ENCODE measurements at regions not wholly inside any gene's neighbourhood (a gene's known extent, or its start where the extent isn't known, plus 50 kb on each side); places are given as distances from the start of the nearest gene placed in this dataset.
"Not testable (repeated sequence)": the region's sequence is repeated elsewhere in the genome, so short reads cannot be mapped to it uniquely, and the experiment has no call there.

DNA sequence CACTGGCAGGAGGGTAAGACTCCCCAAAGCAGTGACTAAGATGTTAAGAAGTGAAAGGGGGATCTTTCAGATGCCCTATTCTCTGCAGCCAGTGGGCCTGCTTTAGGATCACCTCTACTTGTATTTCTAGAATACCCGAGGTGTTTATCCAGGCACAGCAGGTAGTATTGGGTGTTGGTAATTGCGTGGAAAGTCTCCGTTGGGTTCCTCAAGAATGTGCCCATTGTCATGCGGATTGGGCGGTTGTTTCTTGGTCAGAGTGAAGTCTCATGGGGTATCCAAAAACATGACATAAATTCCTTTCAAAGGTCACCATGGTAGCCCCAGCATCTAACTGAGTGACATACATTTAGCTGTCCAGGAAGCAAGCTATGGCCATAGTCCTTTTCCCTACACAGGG lies 308.8 kb downstream of the RPIA start:
- intact Hi-C loops (cut with DNase I) = no loop called here
- H3K27ac ChIP-seq = no peak overlapping the region
- TF ChIP-seq, protein P1, sequence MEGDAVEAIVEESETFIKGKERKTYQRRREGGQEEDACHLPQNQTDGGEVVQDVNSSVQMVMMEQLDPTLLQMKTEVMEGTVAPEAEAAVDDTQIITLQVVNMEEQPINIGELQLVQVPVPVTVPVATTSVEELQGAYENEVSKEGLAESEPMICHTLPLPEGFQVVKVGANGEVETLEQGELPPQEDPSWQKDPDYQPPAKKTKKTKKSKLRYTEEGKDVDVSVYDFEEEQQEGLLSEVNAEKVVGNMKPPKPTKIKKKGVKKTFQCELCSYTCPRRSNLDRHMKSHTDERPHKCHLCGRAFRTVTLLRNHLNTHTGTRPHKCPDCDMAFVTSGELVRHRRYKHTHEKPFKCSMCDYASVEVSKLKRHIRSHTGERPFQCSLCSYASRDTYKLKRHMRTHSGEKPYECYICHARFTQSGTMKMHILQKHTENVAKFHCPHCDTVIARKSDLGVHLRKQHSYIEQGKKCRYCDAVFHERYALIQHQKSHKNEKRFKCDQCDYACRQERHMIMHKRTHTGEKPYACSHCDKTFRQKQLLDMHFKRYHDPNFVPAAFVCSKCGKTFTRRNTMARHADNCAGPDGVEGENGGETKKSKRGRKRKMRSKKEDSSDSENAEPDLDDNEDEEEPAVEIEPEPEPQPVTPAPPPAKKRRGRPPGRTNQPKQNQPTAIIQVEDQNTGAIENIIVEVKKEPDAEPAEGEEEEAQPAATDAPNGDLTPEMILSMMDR (IDR thresholded peaks at IDR 0.05) = no peak
- no peak for DNase-seq
- no peak overlapping the region for H3K9ac ChIP-seq (ENCODE audit: low read depth in 2 of 2, low read length in 2 of 2)
- H3K4me3 ChIP-seq = no peak overlapping the region
- H3K27me3 ChIP-seq = no peaks in the 10 kb centered on the region
- H3K4me1 ChIP-seq = no peaks in the 10 kb centered on the region
- no peaks in the 10 kb centered on the region for H3K9me3 ChIP-seq
- no peaks in the 10 kb centered on the region for H3K36me3 ChIP-seq

DNA sequence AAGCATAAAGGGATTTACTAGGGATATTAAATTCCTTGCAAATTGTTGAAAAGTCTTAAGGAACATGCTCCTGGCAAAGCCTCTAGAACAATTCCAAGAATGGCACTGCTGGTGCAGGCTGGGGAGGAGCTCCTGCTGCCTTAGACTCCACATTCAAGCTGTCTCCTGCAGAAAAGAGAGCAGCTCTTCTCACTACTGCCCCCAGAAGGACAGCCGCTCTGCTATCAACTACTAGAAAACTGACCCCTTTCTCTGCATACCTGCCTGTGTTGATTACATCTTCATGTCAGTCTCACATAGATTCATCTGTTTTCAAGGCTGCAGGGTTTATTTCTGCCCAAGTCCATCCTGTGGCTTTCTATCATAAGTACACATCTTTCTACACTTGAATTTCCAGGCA lies 312.8 kb downstream of the RPIA start:
- H3K9me3 ChIP-seq; H3K27me3 ChIP-seq; H3K4me1 ChIP-seq; DNase-seq; H3K9ac ChIP-seq (ENCODE audit: low read depth in 2 of 2, low read length in 2 of 2); H3K36me3 ChIP-seq; H3K27ac ChIP-seq; intact Hi-C loops (cut with DNase I); H3K4me3 ChIP-seq: not testable (repeated sequence)

DNA sequence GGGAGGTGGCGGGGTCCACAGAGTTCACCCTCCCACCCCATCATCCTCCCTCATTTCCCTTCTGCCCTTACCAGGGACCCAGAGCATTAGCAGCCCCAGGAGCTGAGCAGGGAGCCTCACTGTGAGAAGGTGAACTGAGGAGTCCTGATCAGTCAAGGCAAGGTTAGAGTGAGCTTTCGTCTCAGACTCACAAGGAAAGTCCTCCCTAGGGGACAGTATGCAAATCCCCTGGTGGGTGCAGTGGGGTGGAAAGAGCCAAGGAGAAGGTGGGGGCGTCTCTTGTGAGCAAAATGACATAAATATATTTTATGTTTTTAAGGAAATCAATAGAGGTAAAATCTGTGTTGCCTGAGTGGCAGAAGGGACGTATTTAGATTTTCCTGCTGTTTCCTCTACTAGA lies 329.1 kb downstream of the RPIA start:
- H3K4me3 ChIP-seq; H3K36me3 ChIP-seq; H3K27ac ChIP-seq; DNase-seq; H3K9ac ChIP-seq (ENCODE audit: low read depth in 2 of 2, low read length in 2 of 2); H3K9me3 ChIP-seq; H3K27me3 ChIP-seq; intact Hi-C loops (cut with DNase I); H3K4me1 ChIP-seq: not testable (repeated sequence)

DNA sequence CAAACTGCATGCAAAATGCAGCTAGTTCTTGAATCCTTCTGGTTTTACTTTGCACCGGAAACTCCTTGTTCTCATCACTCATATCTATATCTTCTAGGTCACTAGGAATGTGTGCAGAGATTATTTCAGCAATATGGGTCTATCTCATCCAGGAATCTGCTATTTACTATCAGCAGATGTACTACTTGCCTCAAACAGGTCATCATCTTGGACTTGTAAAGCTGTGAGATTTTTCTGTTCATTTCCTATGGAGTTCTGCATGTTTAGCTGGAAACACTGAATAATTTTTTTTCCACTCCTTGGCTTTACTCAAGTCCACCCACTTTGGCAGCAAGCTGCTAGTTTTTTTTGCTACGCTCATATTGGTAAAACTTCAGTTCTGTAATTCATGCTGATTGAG lies 334.8 kb downstream of the RPIA start:
- H3K9me3 ChIP-seq; H3K4me3 ChIP-seq; DNase-seq; H3K9ac ChIP-seq (ENCODE audit: low read depth in 2 of 2, low read length in 2 of 2); H3K27ac ChIP-seq; H3K27me3 ChIP-seq; H3K4me1 ChIP-seq; intact Hi-C loops (cut with DNase I); H3K36me3 ChIP-seq: not testable (repeated sequence)

DNA sequence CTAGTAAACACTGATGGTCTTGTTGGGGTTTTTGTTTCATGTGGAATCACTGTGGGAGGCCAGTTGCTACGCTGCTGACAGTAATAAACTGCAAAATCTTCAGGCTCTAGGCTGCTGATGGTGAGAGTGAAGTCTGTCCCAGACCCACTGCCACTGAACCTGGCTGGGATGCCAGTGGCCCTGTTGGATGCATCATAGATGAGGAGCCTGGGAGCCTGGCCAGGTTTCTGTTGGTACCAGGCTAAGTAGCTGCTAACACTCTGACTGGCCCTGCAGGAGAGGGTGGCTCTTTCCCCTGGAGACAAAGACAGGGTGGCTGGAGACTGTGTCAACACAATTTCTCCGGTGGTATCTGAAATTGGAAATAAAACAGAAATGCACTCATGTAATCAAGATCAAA lies 335.6 kb downstream of the RPIA start:
- H3K4me3 ChIP-seq; H3K36me3 ChIP-seq; H3K9ac ChIP-seq (ENCODE audit: low read depth in 2 of 2, low read length in 2 of 2); H3K4me1 ChIP-seq; DNase-seq; intact Hi-C loops (cut with DNase I); H3K27ac ChIP-seq; H3K27me3 ChIP-seq; H3K9me3 ChIP-seq: not testable (repeated sequence)

DNA sequence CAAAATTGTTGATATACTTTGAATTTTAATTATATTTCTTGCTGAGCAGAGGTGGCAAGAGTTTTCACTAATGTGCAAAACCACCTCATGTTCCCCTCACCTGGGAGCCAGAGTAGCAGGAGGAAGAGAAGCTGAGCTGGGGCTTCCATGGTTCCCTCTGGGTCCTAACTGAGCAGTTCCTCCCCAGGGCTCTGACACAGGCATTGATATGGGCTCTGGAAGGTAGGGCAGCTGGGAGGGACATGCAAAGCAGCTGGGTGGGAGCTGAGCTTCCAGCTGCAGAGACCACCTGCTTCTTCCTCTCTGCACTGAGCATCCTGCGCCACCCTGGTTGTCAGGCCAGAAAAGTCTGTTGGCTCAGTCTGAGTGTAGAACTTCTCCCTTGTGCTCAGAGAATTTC lies 336.1 kb downstream of the RPIA start:
- H3K36me3 ChIP-seq; H3K4me3 ChIP-seq; H3K27ac ChIP-seq; H3K9ac ChIP-seq (ENCODE audit: low read depth in 2 of 2, low read length in 2 of 2); H3K4me1 ChIP-seq; intact Hi-C loops (cut with DNase I); H3K9me3 ChIP-seq; H3K27me3 ChIP-seq; DNase-seq: not testable (repeated sequence)

DNA sequence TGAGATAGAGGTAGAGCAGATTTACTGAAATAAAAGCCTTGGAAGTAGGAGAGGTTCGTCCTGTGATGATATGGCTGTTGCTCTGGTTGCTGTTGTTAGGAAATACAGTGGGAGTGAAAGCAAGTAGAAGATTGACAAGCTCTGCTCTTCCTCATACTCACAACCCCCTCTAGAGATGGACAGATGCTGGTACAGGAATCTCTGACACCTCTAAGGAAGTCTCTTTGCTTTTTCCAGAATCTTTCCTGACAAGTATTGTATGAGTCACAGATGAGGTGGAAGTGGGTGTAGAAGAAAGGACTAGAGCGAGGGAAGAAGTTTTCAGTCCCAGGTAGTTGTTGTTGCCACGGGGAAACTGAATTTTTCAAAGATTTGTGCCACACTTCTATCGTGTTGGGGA lies 337.8 kb downstream of the RPIA start:
- H3K27me3 ChIP-seq; H3K4me3 ChIP-seq; H3K9me3 ChIP-seq; H3K4me1 ChIP-seq; H3K27ac ChIP-seq; DNase-seq; H3K9ac ChIP-seq (ENCODE audit: low read depth in 2 of 2, low read length in 2 of 2); intact Hi-C loops (cut with DNase I); H3K36me3 ChIP-seq: not testable (repeated sequence)

DNA sequence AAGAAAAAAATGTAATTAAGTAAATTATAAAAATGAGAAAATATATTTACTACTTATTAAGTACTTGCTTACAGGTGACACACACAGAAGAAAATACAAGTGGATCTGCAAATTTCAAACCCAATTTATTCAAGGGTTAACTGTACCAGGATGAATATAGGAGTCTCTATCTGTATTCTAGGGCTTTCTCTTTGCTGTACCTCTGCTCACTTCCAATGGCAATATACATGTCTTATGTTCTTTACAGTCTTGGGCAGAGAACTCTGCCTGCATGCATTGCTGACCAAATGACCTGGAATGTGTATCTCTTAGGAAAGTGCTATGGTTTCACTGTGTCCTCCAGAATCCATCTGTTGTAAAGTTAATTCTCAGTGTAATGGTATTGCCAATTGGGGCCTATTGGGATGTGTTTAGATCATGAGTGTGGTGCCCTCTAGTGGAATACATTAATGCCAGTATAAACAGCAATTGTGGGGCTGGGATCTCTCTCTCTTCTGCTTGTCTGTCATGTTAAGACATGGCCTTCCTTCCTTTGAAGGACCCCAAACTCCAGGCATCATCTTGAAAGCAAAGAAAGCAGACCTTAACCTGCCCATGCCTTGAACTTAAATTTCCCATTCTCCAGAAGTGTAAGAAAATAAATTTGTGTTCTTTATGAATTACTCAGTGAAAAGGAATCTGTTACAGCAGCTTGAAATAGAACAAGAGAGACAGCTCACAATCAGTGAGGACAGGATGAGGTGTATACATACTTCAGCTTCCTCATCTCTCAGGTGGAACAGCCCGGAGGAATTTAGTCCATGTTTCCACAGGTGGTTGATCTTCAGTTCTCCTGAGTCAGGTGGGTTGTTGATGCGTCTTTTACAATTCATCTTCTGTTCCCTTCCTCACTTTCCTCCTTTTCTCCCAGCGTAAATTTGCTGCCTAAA lies 356.9 kb downstream of the RPIA start:
- H3K27ac ChIP-seq; intact Hi-C loops (cut with DNase I); H3K27me3 ChIP-seq; H3K36me3 ChIP-seq; H3K4me3 ChIP-seq; H3K9ac ChIP-seq (ENCODE audit: low read depth in 2 of 2, low read length in 2 of 2); H3K9me3 ChIP-seq; H3K4me1 ChIP-seq: not testable (repeated sequence)
- DNase-seq = peak; percentile 18
- TF ChIP-seq, protein P1 (IDR thresholded peaks at IDR 0.05) = peak; percentile 49

DNA sequence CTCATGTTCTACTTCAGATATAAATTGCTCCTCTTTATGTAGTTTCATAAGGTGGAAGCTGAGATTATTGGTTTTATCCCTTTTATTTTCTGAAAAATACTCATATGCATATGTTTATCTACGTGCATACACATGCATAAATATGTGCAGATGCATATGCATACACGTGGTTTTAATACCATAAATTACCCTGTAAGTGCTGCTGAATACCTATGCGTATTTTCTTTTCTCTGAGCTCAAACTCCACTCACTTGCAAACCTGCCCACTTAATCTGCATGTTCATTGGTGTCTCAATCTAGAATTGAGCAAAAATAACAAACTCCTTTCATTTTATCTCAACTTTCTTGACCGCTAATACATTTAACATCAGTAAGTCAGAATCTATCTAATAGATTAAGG lies 367.1 kb downstream of the RPIA start:
- H3K27me3 ChIP-seq; H3K9me3 ChIP-seq; H3K9ac ChIP-seq (ENCODE audit: low read depth in 2 of 2, low read length in 2 of 2); H3K36me3 ChIP-seq; DNase-seq; H3K27ac ChIP-seq; H3K4me3 ChIP-seq; intact Hi-C loops (cut with DNase I); H3K4me1 ChIP-seq: not testable (repeated sequence)

DNA sequence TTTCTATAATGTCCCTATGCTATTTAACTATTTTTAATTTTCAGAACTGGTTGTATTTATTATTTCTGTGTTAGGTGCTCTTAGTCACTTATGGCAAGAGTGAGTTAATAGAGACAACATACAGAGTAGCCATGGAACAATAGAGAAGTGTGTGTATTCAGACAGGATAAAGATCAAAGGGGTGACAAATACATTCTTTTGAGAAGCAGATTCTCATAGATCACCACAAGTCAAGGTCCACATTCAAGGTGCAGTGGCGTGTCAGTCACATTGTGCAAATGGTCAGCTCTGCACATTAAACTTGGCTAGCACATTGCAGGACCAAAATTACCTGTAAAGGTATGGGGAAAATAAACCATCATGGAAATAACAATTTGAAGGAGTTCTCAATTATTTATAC lies 369.7 kb downstream of the RPIA start:
- H3K4me3 ChIP-seq; H3K36me3 ChIP-seq; DNase-seq; H3K9ac ChIP-seq (ENCODE audit: low read depth in 2 of 2, low read length in 2 of 2); H3K27ac ChIP-seq; H3K4me1 ChIP-seq; H3K27me3 ChIP-seq; intact Hi-C loops (cut with DNase I); H3K9me3 ChIP-seq: not testable (repeated sequence)

DNA sequence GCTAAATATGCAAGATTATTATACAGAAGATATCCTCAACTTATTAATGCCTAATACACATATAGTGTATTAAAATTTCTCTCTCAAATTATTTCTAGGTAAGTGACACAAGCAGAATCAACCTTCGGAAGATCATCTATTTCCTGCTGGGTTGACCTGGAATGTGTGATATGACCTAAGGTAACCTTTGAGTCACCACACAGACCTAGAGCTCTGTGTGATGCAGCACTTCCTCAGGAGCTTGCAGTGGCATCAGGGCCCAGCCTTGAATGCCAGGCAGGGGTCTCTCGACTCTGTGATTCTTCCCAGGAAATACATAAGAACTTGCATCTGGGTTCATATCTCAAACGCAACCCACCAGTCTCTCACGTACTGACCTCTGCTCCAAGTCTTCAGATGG lies 385.3 kb downstream of the RPIA start:
- H3K9ac ChIP-seq (ENCODE audit: low read depth in 2 of 2, low read length in 2 of 2); H3K9me3 ChIP-seq; H3K36me3 ChIP-seq; intact Hi-C loops (cut with DNase I); H3K4me3 ChIP-seq; H3K4me1 ChIP-seq; DNase-seq; H3K27ac ChIP-seq; H3K27me3 ChIP-seq: not testable (repeated sequence)

DNA sequence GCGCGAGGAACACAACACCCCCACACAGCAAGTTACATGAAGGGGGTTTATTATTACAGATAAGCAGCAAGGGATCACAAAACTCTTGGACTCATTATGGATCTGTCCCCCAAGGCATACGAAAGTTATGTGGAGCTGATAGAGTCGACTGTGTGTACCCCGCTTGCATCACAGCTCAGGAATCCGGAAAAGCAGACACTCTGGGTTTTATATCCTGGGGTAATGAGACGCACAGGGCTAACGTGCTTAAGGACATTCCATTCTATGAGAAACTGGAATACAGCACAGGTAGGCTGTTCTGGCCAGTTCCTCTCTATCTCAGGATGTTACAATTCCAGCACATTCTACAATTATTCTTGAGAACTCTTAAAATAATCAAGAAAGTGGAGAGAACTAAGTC lies 401.4 kb downstream of the RPIA start:
- H3K27me3 ChIP-seq; H3K9ac ChIP-seq (ENCODE audit: low read depth in 2 of 2, low read length in 2 of 2); H3K27ac ChIP-seq; H3K4me1 ChIP-seq; H3K4me3 ChIP-seq; H3K36me3 ChIP-seq; DNase-seq; H3K9me3 ChIP-seq; intact Hi-C loops (cut with DNase I): not testable (repeated sequence)
